Urothelium cell line (cell line): ENCODE measurements at regions not wholly inside any gene's neighbourhood (a gene's known extent, or its start where the extent isn't known, plus 50 kb on each side); places are given as distances from the start of the nearest gene placed in this dataset.

ENCODE experiments used
- DNase-seq: peaks from one replicate; pipeline ENCODE4 v3.0.0; 2011; ENCODE audit warnings: low spot score, mixed read lengths
- FAIRE-seq: peaks from 2 replicates; lab custom pipeline; 2011; peaks lifted over from hg19 to GRCh38; lab: Jason Lieb, UNC

- DNase-seq: no peak
These were observed 231.4 kb downstream of the ANKRD50 start for GRCh38 chr4:124481123-124481522.

GRCh38 chr4:124483048-124483906, 229.3 kb downstream of the ANKRD50 start:
- DNase-seq (no peak), FAIRE-seq (no peak)

More at GRCh38 chr4:124481123-124481522, 231.4 kb downstream of the ANKRD50 start:
- no peak for FAIRE-seq

DNA sequence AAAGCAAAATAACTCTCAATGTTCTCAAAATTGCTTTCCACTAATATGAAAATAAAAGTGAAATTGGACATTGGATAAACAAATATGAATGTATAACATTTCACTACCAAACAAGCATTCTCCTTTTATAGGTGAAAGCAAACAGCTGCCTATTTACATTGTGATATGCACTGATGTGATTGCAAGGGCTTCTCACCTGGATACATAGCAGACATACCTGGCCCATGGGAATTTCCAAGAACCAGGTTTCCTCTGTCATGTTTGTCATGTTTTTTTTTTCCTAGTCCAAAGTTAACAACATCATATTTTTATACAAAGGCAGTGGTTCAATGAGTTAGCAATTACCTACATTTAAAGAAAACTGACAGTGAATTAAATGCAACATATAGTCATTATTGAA, 228.5 kb downstream of the ANKRD50 start:
- DNase-seq (no peak), FAIRE-seq (no peak)

- no peak for FAIRE-seq
- DNase-seq: no peak
These were observed 227.6 kb downstream of the ANKRD50 start for GRCh38 chr4:124484940-124485339.

- FAIRE-seq (no peak), DNase-seq (no peak)
These were observed 226.1 kb downstream of the ANKRD50 start for GRCh38 chr4:124486423-124486822.

GRCh38 chr4:124487651-124488050, 224.9 kb downstream of the ANKRD50 start:
- DNase-seq (no peak), FAIRE-seq (no peak)

- FAIRE-seq (no peak), DNase-seq (no peak)
These were observed 221.0 kb downstream of the ANKRD50 start for GRCh38 chr4:124491361-124492145.

DNA sequence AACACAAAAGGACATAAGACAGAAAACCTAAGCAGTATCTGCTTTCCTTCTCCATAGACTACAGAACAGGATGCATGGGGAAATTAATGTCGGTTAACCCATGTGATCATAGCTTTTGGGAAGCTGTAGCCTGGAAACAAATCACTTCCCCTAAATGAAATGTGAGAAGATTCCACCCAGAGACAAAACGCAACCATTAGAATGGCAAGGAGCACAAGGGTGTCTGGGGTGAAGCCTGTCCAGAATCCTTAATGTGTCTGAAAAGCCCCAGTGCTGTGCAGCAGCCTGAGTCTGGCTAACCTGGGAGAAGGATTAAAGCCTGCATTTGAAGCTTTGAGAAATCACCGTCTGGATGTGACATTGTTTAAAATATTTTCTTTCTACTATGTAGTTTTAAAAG, 213.3 kb downstream of the ANKRD50 start:
- FAIRE-seq (no peak), DNase-seq (no peak)

GRCh38 chr4:124501576-124501975, 211.0 kb downstream of the ANKRD50 start:
- DNase-seq (no peak), FAIRE-seq (no peak)

GRCh38 chr4:124504431-124504830, 208.1 kb downstream of the ANKRD50 start:
- DNase-seq (no peak), FAIRE-seq (no peak)

DNA sequence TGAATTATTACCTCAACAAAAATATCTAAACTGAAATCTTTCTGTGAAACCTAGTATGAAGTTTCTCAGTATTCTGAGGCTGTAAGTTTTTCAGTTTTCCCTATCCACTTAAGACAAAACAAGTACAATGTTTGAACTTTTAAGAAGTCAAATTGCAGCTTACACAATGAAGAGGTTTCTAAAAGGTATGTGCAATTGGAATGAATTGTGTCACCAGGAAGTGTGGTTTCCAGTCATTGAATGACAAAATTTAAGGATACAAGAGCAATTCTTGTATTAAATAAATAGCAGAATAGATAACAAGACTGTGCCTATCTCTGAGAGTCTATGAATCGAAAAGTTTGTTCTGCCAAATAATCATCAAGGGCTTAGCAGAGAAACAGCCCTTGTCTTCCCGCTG, 207.3 kb downstream of the ANKRD50 start:
- FAIRE-seq (no peak), DNase-seq (no peak)

DNA sequence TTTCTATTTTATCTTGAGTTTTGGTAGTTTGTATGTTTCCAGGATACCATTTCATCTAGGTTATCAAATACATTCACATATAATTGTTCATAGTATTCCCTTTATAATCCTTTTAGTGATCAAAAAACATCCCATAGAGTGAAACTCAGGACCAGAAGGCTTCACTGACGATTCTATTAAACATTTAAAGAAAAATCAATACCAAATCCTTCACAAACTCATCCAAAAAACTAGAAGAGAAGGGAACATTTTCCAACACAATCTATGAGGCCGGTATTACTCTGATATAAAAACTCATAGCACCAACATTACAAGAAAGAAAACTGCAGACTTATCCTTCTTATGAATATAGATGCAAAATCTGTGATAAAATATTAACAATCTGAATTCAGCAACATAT, 203.4 kb downstream of the ANKRD50 start:
- DNase-seq: no peak
- FAIRE-seq: no peak

- FAIRE-seq: no peak
- no peak for DNase-seq
These were observed 197.9 kb downstream of the ANKRD50 start for GRCh38 chr4:124514588-124514987.

DNA sequence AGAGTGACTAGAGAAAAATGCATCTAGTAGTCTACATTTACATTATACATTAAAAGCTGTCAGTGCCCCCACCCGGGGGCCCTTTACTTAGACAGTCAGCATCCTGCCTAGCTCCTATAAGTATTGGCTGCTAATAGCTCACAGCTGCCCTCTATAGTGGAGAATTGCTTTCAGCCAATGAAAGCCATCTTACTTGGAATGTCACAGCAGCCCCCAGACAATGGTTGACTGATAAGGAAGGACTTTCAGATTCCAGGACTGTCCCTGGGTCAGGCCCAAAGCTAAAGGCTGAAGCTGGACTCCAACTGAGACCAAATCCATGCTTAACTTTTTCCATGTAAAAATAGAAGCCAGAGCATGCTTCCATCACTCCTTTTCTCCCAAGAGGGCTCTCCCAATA, 196.9 kb downstream of the ANKRD50 start:
- FAIRE-seq: no peak
- DNase-seq: no peak

- DNase-seq (no peak), FAIRE-seq (no peak)
These were observed 193.3 kb downstream of the ANKRD50 start for GRCh38 chr4:124519196-124519595.

DNA sequence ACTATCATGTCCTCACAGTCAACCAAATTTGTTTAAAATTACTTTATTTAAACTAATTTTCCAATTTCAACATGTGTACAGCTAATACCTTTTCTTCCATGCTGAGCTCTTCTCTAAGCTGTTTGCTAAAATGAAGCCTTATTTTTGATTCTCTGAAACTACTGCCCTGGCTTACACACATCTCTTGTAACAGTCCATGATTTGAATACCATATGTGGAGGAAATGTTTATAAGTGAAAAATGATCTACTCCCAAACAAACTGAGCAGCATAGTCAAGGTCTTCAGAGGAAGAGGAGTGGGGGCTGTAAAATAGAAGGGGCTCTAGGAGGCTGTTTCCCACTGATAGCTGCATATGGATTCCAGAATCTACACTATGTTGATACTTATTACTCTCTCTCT, 188.7 kb downstream of the ANKRD50 start:
- no peak for DNase-seq
- no peak for FAIRE-seq

GRCh38 chr4:124525524-124525923, 187.0 kb downstream of the ANKRD50 start:
- FAIRE-seq (no peak), DNase-seq (no peak)

- no peak for DNase-seq
- no peak for FAIRE-seq
These were observed 186.2 kb downstream of the ANKRD50 start for GRCh38 chr4:124526331-124526730.

DNA sequence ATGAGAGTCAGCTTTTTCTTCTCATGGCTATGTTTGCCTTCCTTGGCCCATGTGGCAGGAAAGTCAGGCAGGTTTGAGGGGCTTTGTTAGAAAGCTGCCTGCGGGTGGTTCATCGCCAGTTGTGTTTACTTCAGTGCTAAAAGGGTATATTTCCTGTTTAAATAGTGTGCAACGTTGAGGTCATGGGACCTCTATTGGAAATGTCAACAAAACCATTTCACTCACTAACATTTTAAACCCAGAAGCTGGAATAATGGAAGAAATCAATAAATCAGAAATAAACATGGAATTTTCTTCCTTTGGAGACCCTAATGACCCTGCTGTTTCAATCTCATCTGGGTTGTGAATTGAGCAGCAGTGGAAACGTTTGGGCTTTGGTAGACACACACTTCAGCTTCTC, 185.8 kb downstream of the ANKRD50 start:
- DNase-seq (no peak), FAIRE-seq (no peak)

- no peak for FAIRE-seq
- DNase-seq: no peak
These were observed 185.2 kb downstream of the ANKRD50 start for GRCh38 chr4:124527364-124527763.

DNA sequence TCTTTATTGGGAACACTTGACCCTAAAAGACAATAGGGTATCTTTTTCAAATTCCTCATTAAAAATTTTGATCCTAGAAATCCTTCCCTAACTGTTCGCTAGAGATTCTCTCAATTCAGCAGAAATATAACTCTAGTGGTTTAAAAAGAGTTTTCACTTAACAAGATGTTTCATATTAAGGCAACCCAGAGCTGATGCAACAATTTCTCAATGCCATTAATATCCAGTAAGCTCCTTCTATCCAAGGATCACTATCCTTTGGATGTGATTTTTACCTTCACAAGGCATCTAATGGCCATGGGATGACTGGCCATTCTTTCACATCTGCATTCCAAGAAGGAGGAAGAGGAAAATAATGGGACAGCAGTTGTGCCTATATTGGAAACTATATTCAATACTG, 183.4 kb downstream of the ANKRD50 start:
- no peak for DNase-seq
- FAIRE-seq: no peak

- DNase-seq (no peak), FAIRE-seq (no peak)
These were observed 182.0 kb downstream of the ANKRD50 start for GRCh38 chr4:124530464-124531077.
